HG03095 (cell line): ENCODE measurements at regions not wholly inside any gene's neighbourhood (a gene's known extent, or its start where the extent isn't known, plus 50 kb on each side); places are given as distances from the start of the nearest gene placed in this dataset.

Experiments used
- ATAC-seq: cut with Tn5 transposase; IDR thresholded peaks from one replicate; pipeline ENCODE4 v1.9.1; 2021; ENCODE audit warnings: moderate library complexity; ENCODE audit not compliant: unreplicated experiment

GRCh38 chr9:129252937-129253802 is 75.1 kb upstream of the IER5L start:
- no peak for ATAC-seq

GRCh38 chr9:129250786-129251185 is 72.7 kb upstream of the IER5L start:
- ATAC-seq, result no peak

GRCh38 chr9:129247285-129248153 is 69.5 kb upstream of the IER5L start:
- no peak for ATAC-seq

GRCh38 chr9:129245276-129245675 is 67.2 kb upstream of the IER5L start:
- no peak for ATAC-seq

- no peak for ATAC-seq
These were observed 65.0 kb upstream of the IER5L start for GRCh38 chr9:129242971-129243561.

GRCh38 chr9:129242191-129242941 is 64.3 kb upstream of the IER5L start:
- ATAC-seq, result no peak

- no peak for ATAC-seq
These were observed 63.7 kb upstream of the IER5L start for GRCh38 chr9:129241725-129242124.

GRCh38 chr9:129240581-129241211 is 62.6 kb upstream of the IER5L start:
- no peak for ATAC-seq

- no peak for ATAC-seq
These were observed 62.0 kb upstream of the IER5L start for GRCh38 chr9:129239946-129240490.

- ATAC-seq, result no peak
These were observed 59.7 kb upstream of the IER5L start for GRCh38 chr9:129237803-129238202.

GRCh38 chr9:129237164-129237611 is 59.1 kb upstream of the IER5L start:
- no peak for ATAC-seq

- no peak for ATAC-seq
These were observed 58.5 kb upstream of the IER5L start for GRCh38 chr9:129236441-129237145.

GRCh38 chr9:129235931-129236331 is 57.9 kb upstream of the IER5L start:
- ATAC-seq, result no peak

- ATAC-seq, result no peak
These were observed 57.2 kb upstream of the IER5L start for GRCh38 chr9:129235041-129235930.

- ATAC-seq, result no peak
These were observed 56.4 kb upstream of the IER5L start for GRCh38 chr9:129234491-129234890.

GRCh38 chr9:129232839-129233591 is 55.0 kb upstream of the IER5L start:
- no peak for ATAC-seq

- no peak for ATAC-seq
These were observed 53.7 kb upstream of the IER5L start for GRCh38 chr9:129231759-129232158.
